Osteocyte (in vitro differentiated cells): ENCODE measurements at regions not wholly inside any gene's neighbourhood (a gene's known extent, or its start where the extent isn't known, plus 50 kb on each side); places are given as distances from the start of the nearest gene placed in this dataset.

Experiments used
- DNase-seq: peaks from one replicate; pipeline ENCODE4 v3.0.0; 2021; ENCODE audit warnings: mixed read lengths; ENCODE audit not compliant: unreplicated experiment; ENCODE audit errors: extremely low spot score
- H3K27ac Mint-ChIP-seq: one replicate; pipeline ENCODE4 v1.8.0; 2021; ENCODE audit warnings: mild to moderate bottlenecking, mixed read lengths; ENCODE audit not compliant: unreplicated experiment
- H3K27me3 Mint-ChIP-seq: one replicate; pipeline ENCODE4 v1.8.0; 2021; ENCODE audit warnings: mixed read lengths; ENCODE audit not compliant: unreplicated experiment
- H3K36me3 Mint-ChIP-seq: one replicate; pipeline ENCODE4 v1.8.0; 2021; ENCODE audit warnings: mixed read lengths; ENCODE audit not compliant: unreplicated experiment
- H3K4me1 Mint-ChIP-seq: one replicate; pipeline ENCODE4 v1.8.0; 2021; ENCODE audit warnings: mixed read lengths; ENCODE audit not compliant: unreplicated experiment
- H3K4me3 Mint-ChIP-seq: one replicate; pipeline ENCODE4 v1.8.0; 2021; ENCODE audit warnings: mild to moderate bottlenecking, moderate library complexity, mixed read lengths; ENCODE audit not compliant: unreplicated experiment
- H3K9me3 Mint-ChIP-seq: one replicate; pipeline ENCODE4 v1.8.0; 2021; ENCODE audit warnings: mixed read lengths; ENCODE audit not compliant: unreplicated experiment
- CTCF ChIP-seq: fragments of 200-600 bp; sonication (generic); IDR thresholded peaks from 2 replicates; pipeline ENCODE4 v1.5.0; 2021; ENCODE audit warnings: antibody characterized with exemption, mild to moderate bottlenecking, moderate library complexity

- Mint-ChIP-seq H3K4me3 (no peak overlapping the region), H3K27ac (no peak overlapping the region), H3K27me3 (no peaks in the 10 kb centered on the region), H3K4me1 (no peaks in the 10 kb centered on the region), H3K9me3 (peaks cover 11% of the 10 kb centered on the region), H3K36me3 (no peaks in the 10 kb centered on the region)
- no peak for DNase-seq
- no peak for TF ChIP-seq CTCF
Measured at GRCh38 chr10:129074939-129075338, 392.1 kb upstream of the MGMT start.

DNA sequence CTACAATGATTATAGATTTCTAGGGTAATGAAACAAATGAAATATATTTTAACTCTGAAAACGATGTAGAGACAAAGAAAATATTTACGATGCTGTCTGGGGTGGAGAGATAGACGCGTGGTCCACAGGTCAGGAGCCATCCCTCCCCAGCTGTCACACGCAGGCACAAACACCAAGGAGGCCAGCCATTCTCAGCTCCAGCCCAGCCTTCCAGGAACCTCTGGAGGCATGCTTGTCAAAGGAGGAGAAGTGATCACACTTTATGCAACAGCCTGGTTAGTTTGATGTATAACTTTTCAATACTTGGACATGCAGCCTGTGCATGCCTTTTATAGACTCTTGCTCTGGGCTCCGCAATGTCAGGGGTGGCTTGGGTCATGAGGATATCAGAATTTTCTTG is 391.5 kb upstream of the MGMT start:
- no peak for DNase-seq
- TF ChIP-seq CTCF: no peak
- no peak overlapping the region for H3K27ac Mint-ChIP-seq
- no peaks in the 10 kb centered on the region for H3K36me3 Mint-ChIP-seq
- H3K4me3 Mint-ChIP-seq: no peak overlapping the region
- H3K4me1 Mint-ChIP-seq: no peaks in the 10 kb centered on the region
- peaks cover 17% of the 10 kb centered on the region for H3K9me3 Mint-ChIP-seq
- no peaks in the 10 kb centered on the region for H3K27me3 Mint-ChIP-seq

DNA sequence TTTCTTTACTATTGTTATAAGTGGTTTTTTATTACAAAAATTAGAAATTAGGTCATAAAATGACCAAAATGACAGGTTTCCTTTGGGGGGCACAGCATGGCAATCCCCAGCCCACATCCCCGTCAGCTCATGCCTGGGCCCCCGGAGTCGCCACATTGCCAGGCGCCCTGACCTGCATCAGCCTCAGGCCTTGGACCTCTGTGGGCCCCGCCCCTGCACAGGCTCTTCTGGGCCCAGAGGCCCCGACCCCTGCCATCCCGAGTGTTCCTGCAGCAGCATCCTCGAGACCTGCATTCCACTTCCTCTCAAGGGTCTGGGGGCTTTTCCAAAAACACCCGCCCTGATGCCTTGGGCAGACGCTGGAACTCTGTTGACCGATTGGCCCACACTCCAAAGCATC is 391.1 kb upstream of the MGMT start:
- no peaks in the 10 kb centered on the region for H3K36me3 Mint-ChIP-seq
- H3K9me3 Mint-ChIP-seq: peaks cover 21% of the 10 kb centered on the region
- H3K27me3 Mint-ChIP-seq: no peaks in the 10 kb centered on the region
- TF ChIP-seq CTCF: no peak
- no peak overlapping the region for H3K4me3 Mint-ChIP-seq
- H3K4me1 Mint-ChIP-seq: no peaks in the 10 kb centered on the region
- DNase-seq: no peak
- no peak overlapping the region for H3K27ac Mint-ChIP-seq

GRCh38 chr10:129078346-129078745 is 388.7 kb upstream of the MGMT start:
- peaks cover 19% of the 10 kb centered on the region for H3K9me3 Mint-ChIP-seq
- no peaks in the 10 kb centered on the region for H3K27me3 Mint-ChIP-seq
- DNase-seq: no peak
- no peak for TF ChIP-seq CTCF
- H3K36me3 Mint-ChIP-seq: no peaks in the 10 kb centered on the region
- H3K4me1 Mint-ChIP-seq: no peaks in the 10 kb centered on the region
- no peak overlapping the region for H3K27ac Mint-ChIP-seq
- H3K4me3 Mint-ChIP-seq: no peak overlapping the region

DNA sequence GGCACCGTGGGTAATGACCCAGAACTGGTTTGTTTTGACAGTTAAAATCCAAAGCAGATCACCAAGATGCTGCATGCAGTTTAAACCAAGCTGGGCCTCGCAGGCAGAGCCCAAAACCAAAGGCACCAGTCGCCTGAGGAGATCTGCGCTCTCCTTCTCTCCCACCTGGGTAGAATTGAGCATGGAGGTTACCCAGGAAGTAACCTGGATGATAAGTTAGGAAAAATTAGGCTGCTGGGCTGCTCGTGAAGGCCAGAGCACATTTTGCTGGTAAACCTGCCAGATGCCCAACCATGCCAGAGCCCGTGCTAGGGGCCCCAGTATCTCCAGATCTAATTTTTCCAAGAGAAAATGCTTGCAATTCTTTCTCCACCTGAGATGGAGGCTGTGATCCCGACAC is 388.3 kb upstream of the MGMT start:
- Mint-ChIP-seq H3K27ac (no peak overlapping the region), H3K36me3 (no peaks in the 10 kb centered on the region), H3K9me3 (peaks cover 19% of the 10 kb centered on the region), H3K4me1 (no peaks in the 10 kb centered on the region), H3K4me3 (no peak overlapping the region), H3K27me3 (no peaks in the 10 kb centered on the region)
- no peak for TF ChIP-seq CTCF
- no peak for DNase-seq
